ENCODE measurements at regions not wholly inside any gene's neighbourhood (a gene's known extent, or its start where the extent isn't known, plus 50 kb on each side); places are given as distances from the start of the nearest gene placed in this dataset.

DNA sequence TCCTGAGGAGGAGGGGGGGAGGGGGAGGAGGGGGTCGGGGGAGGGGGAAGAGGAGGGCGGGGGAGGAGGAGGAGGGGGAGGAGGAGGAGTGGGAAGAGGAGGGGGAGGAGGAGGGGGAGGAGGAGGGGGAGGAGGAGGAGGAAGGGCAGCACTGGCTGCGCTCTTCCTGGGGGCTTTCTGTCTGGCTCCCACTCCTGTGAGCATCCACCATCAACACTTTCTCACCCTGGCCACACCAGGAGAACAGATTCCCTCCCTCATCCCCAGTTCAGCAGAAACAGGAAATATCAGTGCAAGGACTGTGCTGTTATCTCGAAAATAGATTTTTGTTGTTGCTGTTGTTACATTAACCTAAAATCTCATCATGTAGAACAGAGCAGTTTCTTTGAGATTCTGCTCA, 530.5 kb downstream of the ACTR3B start:
- POLR2A ChIA-PET = no interaction called here
- H3K4me1 Mint-ChIP-seq = no peaks in the 10 kb centered on the region
- DNase-seq (ENCODE audit: low spot score) (no peak), ATAC-seq (no peak)
- H3K27ac Mint-ChIP-seq = no peak overlapping the region
- TF ChIP-seq, protein P1, sequence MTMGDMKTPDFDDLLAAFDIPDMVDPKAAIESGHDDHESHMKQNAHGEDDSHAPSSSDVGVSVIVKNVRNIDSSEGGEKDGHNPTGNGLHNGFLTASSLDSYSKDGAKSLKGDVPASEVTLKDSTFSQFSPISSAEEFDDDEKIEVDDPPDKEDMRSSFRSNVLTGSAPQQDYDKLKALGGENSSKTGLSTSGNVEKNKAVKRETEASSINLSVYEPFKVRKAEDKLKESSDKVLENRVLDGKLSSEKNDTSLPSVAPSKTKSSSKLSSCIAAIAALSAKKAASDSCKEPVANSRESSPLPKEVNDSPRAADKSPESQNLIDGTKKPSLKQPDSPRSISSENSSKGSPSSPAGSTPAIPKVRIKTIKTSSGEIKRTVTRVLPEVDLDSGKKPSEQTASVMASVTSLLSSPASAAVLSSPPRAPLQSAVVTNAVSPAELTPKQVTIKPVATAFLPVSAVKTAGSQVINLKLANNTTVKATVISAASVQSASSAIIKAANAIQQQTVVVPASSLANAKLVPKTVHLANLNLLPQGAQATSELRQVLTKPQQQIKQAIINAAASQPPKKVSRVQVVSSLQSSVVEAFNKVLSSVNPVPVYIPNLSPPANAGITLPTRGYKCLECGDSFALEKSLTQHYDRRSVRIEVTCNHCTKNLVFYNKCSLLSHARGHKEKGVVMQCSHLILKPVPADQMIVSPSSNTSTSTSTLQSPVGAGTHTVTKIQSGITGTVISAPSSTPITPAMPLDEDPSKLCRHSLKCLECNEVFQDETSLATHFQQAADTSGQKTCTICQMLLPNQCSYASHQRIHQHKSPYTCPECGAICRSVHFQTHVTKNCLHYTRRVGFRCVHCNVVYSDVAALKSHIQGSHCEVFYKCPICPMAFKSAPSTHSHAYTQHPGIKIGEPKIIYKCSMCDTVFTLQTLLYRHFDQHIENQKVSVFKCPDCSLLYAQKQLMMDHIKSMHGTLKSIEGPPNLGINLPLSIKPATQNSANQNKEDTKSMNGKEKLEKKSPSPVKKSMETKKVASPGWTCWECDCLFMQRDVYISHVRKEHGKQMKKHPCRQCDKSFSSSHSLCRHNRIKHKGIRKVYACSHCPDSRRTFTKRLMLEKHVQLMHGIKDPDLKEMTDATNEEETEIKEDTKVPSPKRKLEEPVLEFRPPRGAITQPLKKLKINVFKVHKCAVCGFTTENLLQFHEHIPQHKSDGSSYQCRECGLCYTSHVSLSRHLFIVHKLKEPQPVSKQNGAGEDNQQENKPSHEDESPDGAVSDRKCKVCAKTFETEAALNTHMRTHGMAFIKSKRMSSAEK (CRISPR knock-in tag; IDR thresholded peaks at IDR 0.05; ENCODE audit: borderline replicate concordance) = no peak
- TF ChIP-seq, protein P2, sequence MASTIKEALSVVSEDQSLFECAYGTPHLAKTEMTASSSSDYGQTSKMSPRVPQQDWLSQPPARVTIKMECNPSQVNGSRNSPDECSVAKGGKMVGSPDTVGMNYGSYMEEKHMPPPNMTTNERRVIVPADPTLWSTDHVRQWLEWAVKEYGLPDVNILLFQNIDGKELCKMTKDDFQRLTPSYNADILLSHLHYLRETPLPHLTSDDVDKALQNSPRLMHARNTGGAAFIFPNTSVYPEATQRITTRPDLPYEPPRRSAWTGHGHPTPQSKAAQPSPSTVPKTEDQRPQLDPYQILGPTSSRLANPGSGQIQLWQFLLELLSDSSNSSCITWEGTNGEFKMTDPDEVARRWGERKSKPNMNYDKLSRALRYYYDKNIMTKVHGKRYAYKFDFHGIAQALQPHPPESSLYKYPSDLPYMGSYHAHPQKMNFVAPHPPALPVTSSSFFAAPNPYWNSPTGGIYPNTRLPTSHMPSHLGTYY (CRISPR knock-in tag; IDR thresholded peaks at IDR 0.05) = no peak
- TF ChIP-seq SMAD4 (CRISPR knock-in tag; IDR thresholded peaks at IDR 0.05) (no peak), TEAD1 (CRISPR knock-in tag; IDR thresholded peaks at IDR 0.05) (no peak), SMAD3 (CRISPR knock-in tag; IDR thresholded peaks at IDR 0.05; ENCODE audit: borderline replicate concordance) (no peak), ZNF232 (CRISPR knock-in tag; IDR thresholded peaks at IDR 0.05) (no peak), ESRRA (CRISPR knock-in tag; IDR thresholded peaks at IDR 0.05; ENCODE audit: borderline replicate concordance) (no peak), FOXJ3 (CRISPR knock-in tag; IDR thresholded peaks at IDR 0.05; ENCODE audit: borderline replicate concordance) (no peak), NR3C1 (CRISPR knock-in tag; conservative IDR thresholded peaks at IDR 0.05; ENCODE audit: low read depth) (no peak), SP1 (CRISPR knock-in tag; conservative IDR thresholded peaks at IDR 0.05) (no peak), ZNF423 (CRISPR knock-in tag; IDR thresholded peaks at IDR 0.05) (no peak), ZNF263 (CRISPR knock-in tag; IDR thresholded peaks at IDR 0.05; ENCODE audit: low read depth) (no peak)
- TF ChIP-seq, protein P3, sequence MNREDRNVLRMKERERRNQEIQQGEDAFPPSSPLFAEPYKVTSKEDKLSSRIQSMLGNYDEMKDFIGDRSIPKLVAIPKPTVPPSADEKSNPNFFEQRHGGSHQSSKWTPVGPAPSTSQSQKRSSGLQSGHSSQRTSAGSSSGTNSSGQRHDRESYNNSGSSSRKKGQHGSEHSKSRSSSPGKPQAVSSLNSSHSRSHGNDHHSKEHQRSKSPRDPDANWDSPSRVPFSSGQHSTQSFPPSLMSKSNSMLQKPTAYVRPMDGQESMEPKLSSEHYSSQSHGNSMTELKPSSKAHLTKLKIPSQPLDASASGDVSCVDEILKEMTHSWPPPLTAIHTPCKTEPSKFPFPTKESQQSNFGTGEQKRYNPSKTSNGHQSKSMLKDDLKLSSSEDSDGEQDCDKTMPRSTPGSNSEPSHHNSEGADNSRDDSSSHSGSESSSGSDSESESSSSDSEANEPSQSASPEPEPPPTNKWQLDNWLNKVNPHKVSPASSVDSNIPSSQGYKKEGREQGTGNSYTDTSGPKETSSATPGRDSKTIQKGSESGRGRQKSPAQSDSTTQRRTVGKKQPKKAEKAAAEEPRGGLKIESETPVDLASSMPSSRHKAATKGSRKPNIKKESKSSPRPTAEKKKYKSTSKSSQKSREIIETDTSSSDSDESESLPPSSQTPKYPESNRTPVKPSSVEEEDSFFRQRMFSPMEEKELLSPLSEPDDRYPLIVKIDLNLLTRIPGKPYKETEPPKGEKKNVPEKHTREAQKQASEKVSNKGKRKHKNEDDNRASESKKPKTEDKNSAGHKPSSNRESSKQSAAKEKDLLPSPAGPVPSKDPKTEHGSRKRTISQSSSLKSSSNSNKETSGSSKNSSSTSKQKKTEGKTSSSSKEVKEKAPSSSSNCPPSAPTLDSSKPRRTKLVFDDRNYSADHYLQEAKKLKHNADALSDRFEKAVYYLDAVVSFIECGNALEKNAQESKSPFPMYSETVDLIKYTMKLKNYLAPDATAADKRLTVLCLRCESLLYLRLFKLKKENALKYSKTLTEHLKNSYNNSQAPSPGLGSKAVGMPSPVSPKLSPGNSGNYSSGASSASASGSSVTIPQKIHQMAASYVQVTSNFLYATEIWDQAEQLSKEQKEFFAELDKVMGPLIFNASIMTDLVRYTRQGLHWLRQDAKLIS (CRISPR knock-in tag; IDR thresholded peaks at IDR 0.05; ENCODE audit: borderline replicate concordance) = no peak
- TF ChIP-seq, protein P4, sequence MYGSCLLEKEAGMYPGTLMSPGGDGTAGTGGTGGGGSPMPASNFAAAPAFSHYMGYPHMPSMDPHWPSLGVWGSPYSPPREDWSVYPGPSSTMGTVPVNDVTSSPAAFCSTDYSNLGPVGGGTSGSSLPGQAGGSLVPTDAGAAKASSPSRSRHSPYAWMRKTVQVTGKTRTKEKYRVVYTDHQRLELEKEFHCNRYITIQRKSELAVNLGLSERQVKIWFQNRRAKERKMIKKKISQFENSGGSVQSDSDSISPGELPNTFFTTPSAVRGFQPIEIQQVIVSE (CRISPR knock-in tag; IDR thresholded peaks at IDR 0.05; ENCODE audit: borderline replicate concordance) = no peak
- TF ChIP-seq, protein P5, sequence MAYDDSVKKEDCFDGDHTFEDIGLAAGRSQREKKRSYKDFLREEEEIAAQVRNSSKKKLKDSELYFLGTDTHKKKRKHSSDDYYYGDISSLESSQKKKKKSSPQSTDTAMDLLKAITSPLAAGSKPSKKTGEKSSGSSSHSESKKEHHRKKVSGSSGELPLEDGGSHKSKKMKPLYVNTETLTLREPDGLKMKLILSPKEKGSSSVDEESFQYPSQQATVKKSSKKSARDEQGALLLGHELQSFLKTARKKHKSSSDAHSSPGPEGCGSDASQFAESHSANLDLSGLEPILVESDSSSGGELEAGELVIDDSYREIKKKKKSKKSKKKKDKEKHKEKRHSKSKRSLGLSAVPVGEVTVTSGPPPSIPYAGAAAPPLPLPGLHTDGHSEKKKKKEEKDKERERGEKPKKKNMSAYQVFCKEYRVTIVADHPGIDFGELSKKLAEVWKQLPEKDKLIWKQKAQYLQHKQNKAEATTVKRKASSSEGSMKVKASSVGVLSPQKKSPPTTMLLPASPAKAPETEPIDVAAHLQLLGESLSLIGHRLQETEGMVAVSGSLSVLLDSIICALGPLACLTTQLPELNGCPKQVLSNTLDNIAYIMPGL (CRISPR knock-in tag; IDR thresholded peaks at IDR 0.05) = no peak
- TF ChIP-seq, protein P6, sequence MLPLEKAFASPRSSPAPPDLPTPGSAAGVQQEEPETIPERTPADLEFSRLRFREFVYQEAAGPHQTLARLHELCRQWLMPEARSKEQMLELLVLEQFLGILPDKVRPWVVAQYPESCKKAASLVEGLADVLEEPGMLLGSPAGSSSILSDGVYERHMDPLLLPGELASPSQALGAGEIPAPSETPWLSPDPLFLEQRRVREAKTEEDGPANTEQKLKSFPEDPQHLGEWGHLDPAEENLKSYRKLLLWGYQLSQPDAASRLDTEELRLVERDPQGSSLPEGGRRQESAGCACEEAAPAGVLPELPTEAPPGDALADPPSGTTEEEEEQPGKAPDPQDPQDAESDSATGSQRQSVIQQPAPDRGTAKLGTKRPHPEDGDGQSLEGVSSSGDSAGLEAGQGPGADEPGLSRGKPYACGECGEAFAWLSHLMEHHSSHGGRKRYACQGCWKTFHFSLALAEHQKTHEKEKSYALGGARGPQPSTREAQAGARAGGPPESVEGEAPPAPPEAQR (CRISPR knock-in tag; IDR thresholded peaks at IDR 0.05) = no peak
- TF ChIP-seq, protein P7, sequence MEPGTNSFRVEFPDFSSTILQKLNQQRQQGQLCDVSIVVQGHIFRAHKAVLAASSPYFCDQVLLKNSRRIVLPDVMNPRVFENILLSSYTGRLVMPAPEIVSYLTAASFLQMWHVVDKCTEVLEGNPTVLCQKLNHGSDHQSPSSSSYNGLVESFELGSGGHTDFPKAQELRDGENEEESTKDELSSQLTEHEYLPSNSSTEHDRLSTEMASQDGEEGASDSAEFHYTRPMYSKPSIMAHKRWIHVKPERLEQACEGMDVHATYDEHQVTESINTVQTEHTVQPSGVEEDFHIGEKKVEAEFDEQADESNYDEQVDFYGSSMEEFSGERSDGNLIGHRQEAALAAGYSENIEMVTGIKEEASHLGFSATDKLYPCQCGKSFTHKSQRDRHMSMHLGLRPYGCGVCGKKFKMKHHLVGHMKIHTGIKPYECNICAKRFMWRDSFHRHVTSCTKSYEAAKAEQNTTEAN (CRISPR knock-in tag; IDR thresholded peaks at IDR 0.05) = no peak
- TF ChIP-seq, protein P8, sequence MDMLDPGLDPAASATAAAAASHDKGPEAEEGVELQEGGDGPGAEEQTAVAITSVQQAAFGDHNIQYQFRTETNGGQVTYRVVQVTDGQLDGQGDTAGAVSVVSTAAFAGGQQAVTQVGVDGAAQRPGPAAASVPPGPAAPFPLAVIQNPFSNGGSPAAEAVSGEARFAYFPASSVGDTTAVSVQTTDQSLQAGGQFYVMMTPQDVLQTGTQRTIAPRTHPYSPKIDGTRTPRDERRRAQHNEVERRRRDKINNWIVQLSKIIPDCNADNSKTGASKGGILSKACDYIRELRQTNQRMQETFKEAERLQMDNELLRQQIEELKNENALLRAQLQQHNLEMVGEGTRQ (CRISPR knock-in tag; IDR thresholded peaks at IDR 0.05) = no peak
- peaks cover 4% of the 10 kb centered on the region; the same call in 1 of the 2 replicates for H3K27me3 Mint-ChIP-seq (ENCODE audit: low read depth)
- H3K9me3 Mint-ChIP-seq = peaks cover 88% of the 10 kb centered on the region
- H3K36me3 Mint-ChIP-seq = peaks cover 63% of the 10 kb centered on the region
- H3K4me3 Mint-ChIP-seq = no peak overlapping the region
- CTCF ChIA-PET = no interaction called here

Measured in WTC11 (cell line).